HG03039 (cell line): ENCODE measurements at regions not wholly inside any gene's neighbourhood (a gene's known extent, or its start where the extent isn't known, plus 50 kb on each side); places are given as distances from the start of the nearest gene placed in this dataset.

ENCODE experiments used
- ATAC-seq: cut with Tn5 transposase; IDR thresholded peaks from one replicate; pipeline ENCODE4 v1.9.1; 2021; ENCODE audit warnings: mild to moderate bottlenecking, moderate library complexity; ENCODE audit not compliant: unreplicated experiment

- ATAC-seq = no peak
These were observed 80.2 kb downstream of the C6orf118 start for GRCh38 chr6:165229216-165229615.

GRCh38 chr6:165227644-165228329, 81.6 kb downstream of the C6orf118 start:
- ATAC-seq = no peak

- ATAC-seq = no peak
These were observed 85.7 kb downstream of the C6orf118 start for GRCh38 chr6:165223736-165224135.

GRCh38 chr6:165223101-165223500, 86.3 kb downstream of the C6orf118 start:
- no peak for ATAC-seq

- ATAC-seq = no peak
These were observed 86.9 kb downstream of the C6orf118 start for GRCh38 chr6:165222315-165223025.

- ATAC-seq = no peak
These were observed 89.4 kb downstream of the C6orf118 start for GRCh38 chr6:165220045-165220444.

- ATAC-seq = no peak
These were observed 89.8 kb downstream of the C6orf118 start for GRCh38 chr6:165219629-165220028.

GRCh38 chr6:165218829-165219228, 90.6 kb downstream of the C6orf118 start:
- no peak for ATAC-seq

- ATAC-seq = no peak
These were observed 102.6 kb downstream of the C6orf118 start for GRCh38 chr6:165206798-165207197.

GRCh38 chr6:165205632-165206031, 103.8 kb downstream of the C6orf118 start:
- ATAC-seq = no peak

- no peak for ATAC-seq
These were observed 104.4 kb downstream of the C6orf118 start for GRCh38 chr6:165204807-165205545.

GRCh38 chr6:165200178-165200577, 109.2 kb downstream of the C6orf118 start:
- ATAC-seq = no peak

GRCh38 chr6:165191461-165191860, 117.9 kb downstream of the C6orf118 start:
- ATAC-seq = no peak

GRCh38 chr6:165186441-165187205, 122.8 kb downstream of the C6orf118 start:
- ATAC-seq = no peak

- no peak for ATAC-seq
These were observed 123.4 kb downstream of the C6orf118 start for GRCh38 chr6:165186041-165186440.

- ATAC-seq = no peak
These were observed 125.0 kb downstream of the C6orf118 start for GRCh38 chr6:165184192-165184979.

- no peak for ATAC-seq
These were observed 125.8 kb downstream of the C6orf118 start for GRCh38 chr6:165183496-165184140.

- ATAC-seq = no peak
These were observed 126.3 kb downstream of the C6orf118 start for GRCh38 chr6:165183071-165183470.

GRCh38 chr6:165181951-165182414, 127.4 kb downstream of the C6orf118 start:
- no peak for ATAC-seq

GRCh38 chr6:165178056-165178455, 131.3 kb downstream of the C6orf118 start:
- no peak for ATAC-seq
